SU-DHL-6 (cell line): ENCODE measurements at regions not wholly inside any gene's neighbourhood (a gene's known extent, or its start where the extent isn't known, plus 50 kb on each side); places are given as distances from the start of the nearest gene placed in this dataset.

Source experiments
- H2AFZ ChIP-seq: fragments of 200-600 bp; sonication (generic); 2 replicates; pipeline ENCODE4 v1.6.1; 2014; ENCODE audit warnings: low read depth, mild to moderate bottlenecking, moderate library complexity, mixed read lengths, antibody characterized with exemption, low read length; ENCODE audit not compliant: severe bottlenecking
- H3F3A ChIP-seq: fragments of 200-600 bp; shearing (Covaris generic); 2 replicates; pipeline ENCODE4 v1.6.0; 2016; ENCODE audit warnings: antibody characterized with exemption, mild to moderate bottlenecking; ENCODE audit not compliant: insufficient read depth
- H3K27ac ChIP-seq: fragments of 200-600 bp; sonication (generic); 2 replicates; pipeline ENCODE4 v1.5.1; 2016; ENCODE audit warnings: low read depth, mild to moderate bottlenecking, low read length, moderate library complexity, mixed read lengths
- H3K27me3 ChIP-seq: fragments of 200-600 bp; sonication (generic), shearing (Covaris generic); 2 replicates; pipeline ENCODE4 v1.6.0; 2014; ENCODE audit warnings: mild to moderate bottlenecking, low read length
- H3K36me3 ChIP-seq: fragments of 200-600 bp; sonication (generic); 2 replicates; pipeline ENCODE4 v1.6.1; 2014; ENCODE audit warnings: mild to moderate bottlenecking, low read length, mixed read lengths
- H3K4me2 ChIP-seq: fragments of 300-600, 200-600 bp; shearing (Covaris generic), sonication (generic); 2 replicates; pipeline ENCODE4 v1.6.0; 2014; ENCODE audit warnings: low read length, low read depth, mild to moderate bottlenecking; ENCODE audit not compliant: poor library complexity, severe bottlenecking
- H3K4me3 ChIP-seq: fragments of 200-600 bp; sonication (generic); 2 replicates; pipeline ENCODE4 v1.5.1; 2014; ENCODE audit warnings: antibody characterized with exemption, low read length, mild to moderate bottlenecking, mixed read lengths; ENCODE audit not compliant: insufficient read depth, poor library complexity, severe bottlenecking
- H3K79me2 ChIP-seq: fragments of 200-600 bp; sonication (generic); 2 replicates; pipeline ENCODE4 v1.6.1; 2014; ENCODE audit warnings: mild to moderate bottlenecking, low read length, moderate library complexity; ENCODE audit not compliant: insufficient read depth
- H3K9ac ChIP-seq: fragments of 200-600 bp; sonication (generic); 2 replicates; pipeline ENCODE4 v1.7.0; 2014; ENCODE audit warnings: mild to moderate bottlenecking, low read length
- H3K9me2 ChIP-seq: fragments of 200-600 bp; sonication (generic); replicated peaks from 2 replicates; pipeline ENCODE4 v1.6.1; 2014; ENCODE audit warnings: low read length; ENCODE audit not compliant: insufficient read depth
- H3K9me3 ChIP-seq: fragments of 200-600 bp; sonication (generic); 2 replicates; pipeline ENCODE4 v1.6.1; 2014; ENCODE audit warnings: low read length, mixed read lengths; ENCODE audit not compliant: insufficient read depth
- H4K20me1 ChIP-seq: fragments of 200-600 bp; sonication (generic); 2 replicates; pipeline ENCODE4 v1.6.1; 2014; ENCODE audit warnings: low read depth, mild to moderate bottlenecking, antibody characterized with exemption, low read length, moderate library complexity, mixed read lengths
- CTCF ChIP-seq: fragments of 200-600 bp; sonication (generic); IDR thresholded peaks from one replicate; pipeline ENCODE4 v1.5.1; 2017; ENCODE audit warnings: antibody characterized with exemption, mild to moderate bottlenecking, low read length, moderate library complexity; ENCODE audit not compliant: insufficient read depth, poor library complexity, severe bottlenecking
- EZH2phosphoT487 ChIP-seq: fragments of 200-600 bp; sonication (generic), shearing (Covaris generic); conservative IDR thresholded peaks from 2 replicates; pipeline ENCODE4 v1.6.1; 2018; ENCODE audit warnings: mild to moderate bottlenecking, antibody characterized with exemption, low read length, moderate library complexity, mixed read lengths

GRCh38 chr5:39816156-39816845 lies 391.5 kb upstream of the DAB2 start:
- H4K20me1 ChIP-seq, result no peaks in the 10 kb centered on the region
- no peak overlapping the region for H3K27ac ChIP-seq
- no peaks in the 10 kb centered on the region for H3K27me3 ChIP-seq
- no peaks in the 10 kb centered on the region for H3F3A ChIP-seq
- H3K4me3 ChIP-seq, result no peak overlapping the region
- H3K9me3 ChIP-seq, result no peaks in the 10 kb centered on the region
- no peaks in the 10 kb centered on the region for H3K79me2 ChIP-seq
- H3K9me2 ChIP-seq, result no peaks in the 10 kb centered on the region
- no peak overlapping the region for H3K9ac ChIP-seq
- no peak overlapping the region for H3K4me2 ChIP-seq
- no peak for TF ChIP-seq EZH2phosphoT487
- no peak for TF ChIP-seq CTCF
- H2AFZ ChIP-seq, result no peak overlapping the region
- H3K36me3 ChIP-seq, result no peaks in the 10 kb centered on the region

GRCh38 chr5:39815711-39816110 lies 390.9 kb upstream of the DAB2 start:
- Histone ChIP-seq H3K9me3 (no peaks in the 10 kb centered on the region), H3K9me2 (no peaks in the 10 kb centered on the region), H4K20me1 (no peaks in the 10 kb centered on the region), H3K4me3 (no peak overlapping the region), H3K27ac (no peak overlapping the region), H3K36me3 (no peaks in the 10 kb centered on the region), H3K4me2 (no peak overlapping the region), H3K27me3 (no peaks in the 10 kb centered on the region), H3F3A (no peaks in the 10 kb centered on the region), H2AFZ (no peak overlapping the region), H3K9ac (no peak overlapping the region), H3K79me2 (no peaks in the 10 kb centered on the region)
- TF ChIP-seq CTCF (no peak), EZH2phosphoT487 (no peak)

- no peaks in the 10 kb centered on the region for H4K20me1 ChIP-seq
- H3F3A ChIP-seq, result no peaks in the 10 kb centered on the region
- H3K27me3 ChIP-seq, result no peaks in the 10 kb centered on the region
- no peak overlapping the region for H3K9ac ChIP-seq
- H3K79me2 ChIP-seq, result no peaks in the 10 kb centered on the region
- no peak for TF ChIP-seq CTCF
- no peak for TF ChIP-seq EZH2phosphoT487
- H3K27ac ChIP-seq, result no peak overlapping the region
- no peak overlapping the region for H3K4me2 ChIP-seq
- no peak overlapping the region for H2AFZ ChIP-seq
- no peaks in the 10 kb centered on the region for H3K9me2 ChIP-seq
- no peaks in the 10 kb centered on the region for H3K36me3 ChIP-seq
- H3K9me3 ChIP-seq, result no peaks in the 10 kb centered on the region
- no peak overlapping the region for H3K4me3 ChIP-seq
Measured at GRCh38 chr5:39811381-39811780, 386.6 kb upstream of the DAB2 start.
